ENCODE measurements at regions not wholly inside any gene's neighbourhood (a gene's known extent, or its start where the extent isn't known, plus 50 kb on each side); places are given as distances from the start of the nearest gene placed in this dataset.

DNA sequence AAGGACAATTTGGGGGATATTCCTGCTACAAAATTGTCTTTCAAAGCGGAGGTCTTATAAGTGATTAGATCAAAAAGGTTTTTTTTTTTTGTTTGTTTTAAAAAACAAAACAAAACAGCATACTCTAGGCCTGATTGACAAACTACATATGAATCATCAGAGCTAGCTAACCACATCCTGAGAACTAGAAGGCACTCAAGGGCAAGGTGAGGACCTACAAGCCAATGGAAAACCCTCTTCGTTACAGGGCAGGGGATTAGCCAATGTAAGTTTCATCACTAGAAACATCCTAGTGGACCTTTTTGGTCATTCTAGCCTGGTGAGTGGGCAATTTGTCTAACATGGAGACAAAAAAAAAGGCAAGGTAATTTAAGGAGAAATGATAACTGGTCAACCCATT is 428.6 kb downstream of the RFC3 start:
- no CpG with 5 or more reads among the region's 2 CpGs for WGBS (ENCODE audit: extremely low coverage, insufficient coverage, insufficient read length)
- Histone ChIP-seq H2BK5ac (ENCODE audit: low read depth, low read length, poor library complexity) (no peak overlapping the region), H3K18ac (ENCODE audit: low read length) (no peak overlapping the region), H3K14ac (ENCODE audit: low read length) (no peak overlapping the region), H4K12ac (ENCODE audit: low read depth, low read length) (no peak overlapping the region), H3K4ac (ENCODE audit: low read depth, low read length) (no peak overlapping the region), H4K91ac (ENCODE audit: low read depth, low read length) (no peak overlapping the region), H2AFZ (ENCODE audit: insufficient read depth, low read length, poor library complexity) (no peak overlapping the region), H3K79me2 (ENCODE audit: control insufficient read depth, insufficient read depth, low read length, poor library complexity) (no peaks in the 10 kb centered on the region), H3K4me1 (ENCODE audit: control insufficient read depth in 1 of 2, insufficient read depth in 2 of 2, low read length in 2 of 2) (no peaks in the 10 kb centered on the region), H3K36me3 (ENCODE audit: control insufficient read depth in 1 of 2, insufficient read depth in 2 of 2, low read length in 2 of 2) (no peaks in the 10 kb centered on the region), H3K27me3 (ENCODE audit: insufficient read depth, low read length) (no peaks in the 10 kb centered on the region), H3K4me2 (ENCODE audit: low read length) (no peak overlapping the region), H3K9me3 (ENCODE audit: insufficient read depth, low read depth, low read length) (no peaks in the 10 kb centered on the region), H3K4me3 (ENCODE audit: low read depth, low read length) (no peak overlapping the region), H3K27ac (ENCODE audit: low read depth, low read length) (no peak overlapping the region), H2BK12ac (ENCODE audit: low read length) (no peak overlapping the region), H2AK5ac (ENCODE audit: low read length) (no peak overlapping the region), H2BK120ac (ENCODE audit: insufficient read depth, low read length, poor library complexity) (no peak overlapping the region), H3K23ac (ENCODE audit: low read length) (no peak overlapping the region), H3K9ac (ENCODE audit: low read length) (no peak overlapping the region), H4K8ac (ENCODE audit: low read depth, low read length) (no peak overlapping the region), H3K79me1 (ENCODE audit: low read length) (no peaks in the 10 kb centered on the region)
- DNase-seq, result no peak

DNA sequence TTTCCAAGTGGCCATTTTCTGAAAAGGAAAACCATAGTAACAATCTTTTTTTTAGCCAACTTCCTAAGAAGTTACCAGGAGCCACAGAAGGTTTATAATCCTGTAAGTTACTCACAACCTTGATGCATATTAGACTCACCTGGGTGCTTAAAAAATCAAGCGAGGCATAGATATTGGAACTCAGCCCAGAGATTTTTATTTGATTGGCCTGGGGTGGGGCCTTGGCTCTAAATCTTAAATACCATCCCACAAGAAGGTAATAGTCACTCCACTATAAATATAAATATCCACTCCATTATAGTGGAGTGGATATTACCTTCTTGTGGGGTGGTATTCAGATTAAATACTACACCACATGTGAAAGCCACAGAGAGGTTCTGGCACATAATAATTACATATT is 429.6 kb downstream of the RFC3 start:
- Histone ChIP-seq H2BK12ac (ENCODE audit: low read length) (no peak overlapping the region), H3K4ac (ENCODE audit: low read depth, low read length) (no peak overlapping the region), H4K12ac (ENCODE audit: low read depth, low read length) (no peak overlapping the region), H3K79me2 (ENCODE audit: control insufficient read depth, insufficient read depth, low read length, poor library complexity) (no peaks in the 10 kb centered on the region), H3K27ac (ENCODE audit: low read depth, low read length) (no peak overlapping the region), H3K9ac (ENCODE audit: low read length) (no peak overlapping the region), H3K9me3 (ENCODE audit: insufficient read depth, low read depth, low read length) (no peaks in the 10 kb centered on the region), H2BK5ac (ENCODE audit: low read depth, low read length, poor library complexity) (no peak overlapping the region), H3K4me3 (ENCODE audit: low read depth, low read length) (no peak overlapping the region), H3K4me2 (ENCODE audit: low read length) (no peak overlapping the region), H4K91ac (ENCODE audit: low read depth, low read length) (no peak overlapping the region), H3K79me1 (ENCODE audit: low read length) (no peaks in the 10 kb centered on the region), H3K23ac (ENCODE audit: low read length) (no peak overlapping the region), H2BK120ac (ENCODE audit: insufficient read depth, low read length, poor library complexity) (no peak overlapping the region), H3K27me3 (ENCODE audit: insufficient read depth, low read length) (no peaks in the 10 kb centered on the region), H3K18ac (ENCODE audit: low read length) (no peak overlapping the region), H2AK5ac (ENCODE audit: low read length) (no peak overlapping the region), H4K8ac (ENCODE audit: low read depth, low read length) (no peak overlapping the region), H2AFZ (ENCODE audit: insufficient read depth, low read length, poor library complexity) (no peak overlapping the region), H3K4me1 (ENCODE audit: control insufficient read depth in 1 of 2, insufficient read depth in 2 of 2, low read length in 2 of 2) (no peaks in the 10 kb centered on the region), H3K36me3 (ENCODE audit: control insufficient read depth in 1 of 2, insufficient read depth in 2 of 2, low read length in 2 of 2) (no peaks in the 10 kb centered on the region), H3K14ac (ENCODE audit: low read length) (no peak overlapping the region)
- no peak for DNase-seq
- WGBS (ENCODE audit: extremely low coverage, insufficient coverage, insufficient read length), result no CpG with 5 or more reads among the region's 1 CpG

DNA sequence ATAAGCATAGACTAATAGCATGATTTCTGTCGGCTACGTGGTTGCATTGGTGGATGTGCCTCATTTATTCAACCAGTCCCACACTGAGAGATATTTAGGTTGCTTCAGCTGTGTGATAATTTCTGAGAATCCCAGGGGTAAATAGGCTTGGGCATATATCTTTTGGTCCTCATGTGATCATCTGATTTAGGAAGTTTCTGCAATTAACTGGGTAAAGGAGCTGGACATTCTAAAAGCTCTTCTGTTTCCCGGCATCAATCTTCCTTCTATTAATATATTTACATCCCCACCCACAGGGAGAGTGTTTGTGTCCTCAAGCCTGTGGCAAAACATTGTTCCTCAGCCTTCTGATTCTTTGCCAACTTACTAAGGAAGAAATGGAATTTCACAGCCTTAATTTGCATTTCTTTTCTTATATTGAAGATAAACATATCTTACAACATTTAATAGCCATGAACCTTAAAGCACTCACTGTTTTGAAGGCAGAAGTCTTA is 431.6 kb downstream of the RFC3 start:
- Histone ChIP-seq H3K18ac (ENCODE audit: low read length) (no peak overlapping the region), H3K79me1 (ENCODE audit: low read length) (no peaks in the 10 kb centered on the region), H2BK120ac (ENCODE audit: insufficient read depth, low read length, poor library complexity) (no peak overlapping the region), H3K9ac (ENCODE audit: low read length) (no peak overlapping the region), H4K12ac (ENCODE audit: low read depth, low read length) (no peak overlapping the region), H3K36me3 (ENCODE audit: control insufficient read depth in 1 of 2, insufficient read depth in 2 of 2, low read length in 2 of 2) (no peaks in the 10 kb centered on the region), H3K9me3 (ENCODE audit: insufficient read depth, low read depth, low read length) (no peaks in the 10 kb centered on the region), H2BK12ac (ENCODE audit: low read length) (no peak overlapping the region), H3K27me3 (ENCODE audit: insufficient read depth, low read length) (no peaks in the 10 kb centered on the region), H2AK5ac (ENCODE audit: low read length) (no peak overlapping the region), H3K27ac (ENCODE audit: low read depth, low read length) (no peak overlapping the region), H3K14ac (ENCODE audit: low read length) (no peak overlapping the region), H2AFZ (ENCODE audit: insufficient read depth, low read length, poor library complexity) (no peak overlapping the region), H3K4me2 (ENCODE audit: low read length) (no peak overlapping the region), H3K23ac (ENCODE audit: low read length) (no peak overlapping the region), H3K4me3 (ENCODE audit: low read depth, low read length) (no peak overlapping the region), H3K4me1 (ENCODE audit: control insufficient read depth in 1 of 2, insufficient read depth in 2 of 2, low read length in 2 of 2) (no peaks in the 10 kb centered on the region), H4K8ac (ENCODE audit: low read depth, low read length) (no peak overlapping the region), H3K4ac (ENCODE audit: low read depth, low read length) (no peak overlapping the region), H2BK5ac (ENCODE audit: low read depth, low read length, poor library complexity) (no peak overlapping the region), H3K79me2 (ENCODE audit: control insufficient read depth, insufficient read depth, low read length, poor library complexity) (no peaks in the 10 kb centered on the region), H4K91ac (ENCODE audit: low read depth, low read length) (no peak overlapping the region)
- no CpG with 5 or more reads among the region's 3 CpGs for WGBS (ENCODE audit: extremely low coverage, insufficient coverage, insufficient read length)
- no peak for DNase-seq

DNA sequence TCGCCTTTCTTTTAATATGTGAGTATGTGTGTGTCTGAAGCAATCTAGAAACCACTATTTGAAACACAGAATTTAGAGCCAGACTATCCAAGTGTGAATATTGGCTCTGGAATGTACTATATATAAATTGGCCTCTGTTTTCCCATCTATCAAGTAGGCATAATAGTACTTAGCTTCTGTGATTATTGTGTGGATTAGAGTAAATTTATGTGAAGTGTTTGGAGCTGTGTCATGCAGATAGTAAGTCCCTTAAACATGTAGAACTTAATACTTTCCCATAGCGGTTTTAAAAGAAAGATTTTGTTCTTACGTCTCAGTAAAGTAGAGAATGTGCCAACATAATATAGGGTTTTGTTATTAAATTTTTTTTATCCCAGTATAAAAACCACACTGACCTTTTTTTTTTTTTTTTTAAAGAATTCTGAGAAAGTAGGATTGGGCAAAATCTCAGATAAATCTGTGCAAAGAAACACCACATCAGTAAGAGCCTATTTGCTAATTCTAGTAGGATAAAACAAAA is 432.3 kb downstream of the RFC3 start:
- Histone ChIP-seq H4K91ac (ENCODE audit: low read depth, low read length) (no peak overlapping the region), H3K4ac (ENCODE audit: low read depth, low read length) (no peak overlapping the region), H4K12ac (ENCODE audit: low read depth, low read length) (no peak overlapping the region), H2BK5ac (ENCODE audit: low read depth, low read length, poor library complexity) (no peak overlapping the region), H4K8ac (ENCODE audit: low read depth, low read length) (no peak overlapping the region), H3K79me2 (ENCODE audit: control insufficient read depth, insufficient read depth, low read length, poor library complexity) (no peaks in the 10 kb centered on the region), H2BK12ac (ENCODE audit: low read length) (no peak overlapping the region), H3K4me2 (ENCODE audit: low read length) (no peak overlapping the region), H2AFZ (ENCODE audit: insufficient read depth, low read length, poor library complexity) (no peak overlapping the region), H3K36me3 (ENCODE audit: control insufficient read depth in 1 of 2, insufficient read depth in 2 of 2, low read length in 2 of 2) (no peaks in the 10 kb centered on the region), H3K23ac (ENCODE audit: low read length) (no peak overlapping the region), H3K9me3 (ENCODE audit: insufficient read depth, low read depth, low read length) (no peaks in the 10 kb centered on the region), H3K9ac (ENCODE audit: low read length) (no peak overlapping the region), H3K4me1 (ENCODE audit: control insufficient read depth in 1 of 2, insufficient read depth in 2 of 2, low read length in 2 of 2) (no peaks in the 10 kb centered on the region), H3K14ac (ENCODE audit: low read length) (no peak overlapping the region), H2AK5ac (ENCODE audit: low read length) (no peak overlapping the region), H3K4me3 (ENCODE audit: low read depth, low read length) (no peak overlapping the region), H3K18ac (ENCODE audit: low read length) (no peak overlapping the region), H3K79me1 (ENCODE audit: low read length) (no peaks in the 10 kb centered on the region), H3K27me3 (ENCODE audit: insufficient read depth, low read length) (no peaks in the 10 kb centered on the region), H3K27ac (ENCODE audit: low read depth, low read length) (no peak overlapping the region), H2BK120ac (ENCODE audit: insufficient read depth, low read length, poor library complexity) (no peak overlapping the region)
- no peak for DNase-seq
- WGBS (ENCODE audit: extremely low coverage, insufficient coverage, insufficient read length), result no CpG with 5 or more reads among the region's 3 CpGs

Data from trophoblast cell (in vitro differentiated cells and primary cell).